ENCODE measurements at regions not wholly inside any gene's neighbourhood (a gene's known extent, or its start where the extent isn't known, plus 50 kb on each side); places are given as distances from the start of the nearest gene placed in this dataset.

DNA sequence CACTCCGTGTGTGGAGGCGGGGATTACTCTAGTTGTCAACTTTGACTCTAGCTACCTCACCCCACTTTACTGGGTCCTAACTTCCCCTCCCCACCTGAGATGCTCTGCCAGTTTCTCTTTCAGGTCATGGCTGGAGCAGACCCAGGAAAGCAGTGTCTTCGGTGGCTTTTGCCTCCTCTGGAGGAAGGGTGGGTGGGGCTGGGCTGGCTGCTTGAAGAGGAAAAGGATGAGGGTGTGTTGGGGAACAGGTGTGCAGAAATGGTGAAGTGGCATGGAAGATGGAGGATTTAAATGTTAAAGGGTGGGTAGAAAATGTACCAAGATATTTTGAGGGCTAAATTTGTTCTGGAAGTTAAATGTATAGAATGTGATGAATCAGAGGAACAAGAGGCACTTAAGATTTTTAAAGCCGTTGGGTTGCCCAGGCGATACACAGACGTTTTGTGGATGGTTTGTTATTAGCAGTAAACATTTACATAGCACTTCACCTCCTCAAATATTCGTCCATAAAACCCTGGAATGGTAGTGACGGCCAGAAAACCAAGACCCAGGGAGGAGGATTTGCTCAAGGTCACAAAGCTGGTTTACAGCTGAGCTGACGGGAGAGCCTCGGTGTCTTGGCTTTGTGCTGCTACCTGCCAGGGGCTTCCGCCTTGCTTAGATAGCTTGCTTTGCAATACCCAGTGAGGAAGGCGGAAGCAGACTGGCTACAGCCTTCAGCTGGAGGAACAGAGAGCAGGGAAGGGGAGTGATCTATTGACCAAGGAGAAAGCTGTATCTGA lies 72.2 kb upstream of the PRMT8 start:
- no peaks in the 10 kb centered on the region for H3K9me1 ChIP-seq (ENCODE audit: insufficient read depth, low read length)
- no peaks in the 10 kb centered on the region for H3K4me1 ChIP-seq (ENCODE audit: control insufficient read depth, insufficient read depth, low read length)
- ATAC-seq (ENCODE audit: low read depth) (no peak), DNase-seq (no peak)
- intact Hi-C loops (cut with micrococcal nuclease) (no loop called here), in situ Hi-C loops (cut with MboI; ENCODE audit: low sequenced_read_pairs) (no loop called here), dilution Hi-C loops (cut with HindIII; ENCODE audit: low sequenced_read_pairs, unreplicated experiment) (no loop called here)
- H2BK20ac ChIP-seq (ENCODE audit: low read depth, low read length) = no peak overlapping the region
- WGBS, 2 experiments (ENCODE audit: extremely low coverage in 2 of 2, insufficient read length in 1 of 2) = 0% methylated on average over 1 of the region's 12 CpGs; no CpG with 5 or more reads in 1 of the 2 experiments
- H3K23ac ChIP-seq (ENCODE audit: low read depth, low read length) = no peak overlapping the region
- H2AK9ac ChIP-seq (replicated peaks; ENCODE audit: low read depth, low read length, poor library complexity) = peak overlapping the region; percentile 37
- ChIA-PET CTCF (no interaction called here), POLR2A (ENCODE audit: unreplicated experiment) (no interaction called here)
- H4K91ac ChIP-seq (ENCODE audit: insufficient read depth, low read depth, low read length) = no peak overlapping the region
- no peak overlapping the region for H2BK15ac ChIP-seq (ENCODE audit: low read depth, low read length)
- H4K20me1 ChIP-seq (ENCODE audit: insufficient read depth, low read length) = no peaks in the 10 kb centered on the region
- H3K14ac ChIP-seq (replicated peaks; ENCODE audit: low read depth, low read length) = no peak overlapping the region
- no peaks in the 10 kb centered on the region for H3K36me3 ChIP-seq (ENCODE audit: control insufficient read depth, insufficient read depth, low read length)
- no peak overlapping the region for H3K27ac ChIP-seq (ENCODE audit: insufficient read depth, low read length)
- no peak overlapping the region for H2AFZ ChIP-seq (replicated peaks; ENCODE audit: low read length, poor library complexity)
- H3K9ac ChIP-seq (ENCODE audit: low read depth, low read length) = no peak overlapping the region
- no peak overlapping the region for H3K4me2 ChIP-seq (ENCODE audit: low read depth, low read length)
- no TSS peak for BruUV-seq (replicated peaks)
- no peak overlapping the region for H4K8ac ChIP-seq (ENCODE audit: low read depth in 2 of 2, low read length in 2 of 2)
- H2BK120ac ChIP-seq (ENCODE audit: low read depth, low read length) = no peak overlapping the region
- no peaks in the 10 kb centered on the region for H3K9me3 ChIP-seq (ENCODE audit: control insufficient read depth, insufficient read depth, low read length)
- H3K4me3 ChIP-seq (ENCODE audit: insufficient read depth, low read depth, low read length) = no peak overlapping the region
- H3K4ac ChIP-seq (ENCODE audit: low read depth, low read length) = no peak overlapping the region
- no peak overlapping the region for H2AK5ac ChIP-seq (ENCODE audit: low read depth, low read length)
- H3K27me3 ChIP-seq (ENCODE audit: control insufficient read depth, insufficient read depth, low read length) = peaks cover 5% of the 10 kb centered on the region
- H3K18ac ChIP-seq (ENCODE audit: low read depth, low read length) = no peak overlapping the region
- TF ChIP-seq SMC3 (IDR thresholded peaks at IDR 0.05; ENCODE audit: low read depth, low read length) (no peak), POLR2A (IDR thresholded peaks at IDR 0.05; ENCODE audit: low read depth, low read length) (no peak), MXI1 (IDR thresholded peaks at IDR 0.05; ENCODE audit: borderline replicate concordance, low read depth, low read length) (no peak)
- TF ChIP-seq, protein P1, sequence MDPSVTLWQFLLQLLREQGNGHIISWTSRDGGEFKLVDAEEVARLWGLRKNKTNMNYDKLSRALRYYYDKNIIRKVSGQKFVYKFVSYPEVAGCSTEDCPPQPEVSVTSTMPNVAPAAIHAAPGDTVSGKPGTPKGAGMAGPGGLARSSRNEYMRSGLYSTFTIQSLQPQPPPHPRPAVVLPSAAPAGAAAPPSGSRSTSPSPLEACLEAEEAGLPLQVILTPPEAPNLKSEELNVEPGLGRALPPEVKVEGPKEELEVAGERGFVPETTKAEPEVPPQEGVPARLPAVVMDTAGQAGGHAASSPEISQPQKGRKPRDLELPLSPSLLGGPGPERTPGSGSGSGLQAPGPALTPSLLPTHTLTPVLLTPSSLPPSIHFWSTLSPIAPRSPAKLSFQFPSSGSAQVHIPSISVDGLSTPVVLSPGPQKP (IDR thresholded peaks at IDR 0.05; ENCODE audit: borderline replicate concordance, low read depth, low read length) = no peak
- TF ChIP-seq, protein P2, sequence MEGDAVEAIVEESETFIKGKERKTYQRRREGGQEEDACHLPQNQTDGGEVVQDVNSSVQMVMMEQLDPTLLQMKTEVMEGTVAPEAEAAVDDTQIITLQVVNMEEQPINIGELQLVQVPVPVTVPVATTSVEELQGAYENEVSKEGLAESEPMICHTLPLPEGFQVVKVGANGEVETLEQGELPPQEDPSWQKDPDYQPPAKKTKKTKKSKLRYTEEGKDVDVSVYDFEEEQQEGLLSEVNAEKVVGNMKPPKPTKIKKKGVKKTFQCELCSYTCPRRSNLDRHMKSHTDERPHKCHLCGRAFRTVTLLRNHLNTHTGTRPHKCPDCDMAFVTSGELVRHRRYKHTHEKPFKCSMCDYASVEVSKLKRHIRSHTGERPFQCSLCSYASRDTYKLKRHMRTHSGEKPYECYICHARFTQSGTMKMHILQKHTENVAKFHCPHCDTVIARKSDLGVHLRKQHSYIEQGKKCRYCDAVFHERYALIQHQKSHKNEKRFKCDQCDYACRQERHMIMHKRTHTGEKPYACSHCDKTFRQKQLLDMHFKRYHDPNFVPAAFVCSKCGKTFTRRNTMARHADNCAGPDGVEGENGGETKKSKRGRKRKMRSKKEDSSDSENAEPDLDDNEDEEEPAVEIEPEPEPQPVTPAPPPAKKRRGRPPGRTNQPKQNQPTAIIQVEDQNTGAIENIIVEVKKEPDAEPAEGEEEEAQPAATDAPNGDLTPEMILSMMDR (conservative IDR thresholded peaks at IDR 0.05; ENCODE audit: low read depth, low read length) = no peak
- no peaks in the 10 kb centered on the region for H3K79me1 ChIP-seq (ENCODE audit: low read depth in 1 of 2, low read length in 2 of 2)
- no peak overlapping the region for H4K5ac ChIP-seq (ENCODE audit: low read depth, low read length)
- H3K56ac ChIP-seq (ENCODE audit: extremely low read depth, insufficient read depth, low read length) = no peak overlapping the region
- no peak overlapping the region for H2BK5ac ChIP-seq (ENCODE audit: low read depth, low read length, poor library complexity, severe bottlenecking)

Data from IMR-90 (cell line).